Activated B cell treated with CpG ODN at 0.5 μM for 24 hours (primary cell): ENCODE measurements at regions not wholly inside any gene's neighbourhood (a gene's known extent, or its start where the extent isn't known, plus 50 kb on each side); places are given as distances from the start of the nearest gene placed in this dataset.

Source experiments
- ATAC-seq: fragments of 200-7000 bp; cut with Tn5 transposase; one replicate; pipeline ENCODE4 v1.10.0; 2021; ENCODE audit warnings: low read depth, mild to moderate bottlenecking, moderate library complexity
- CTCF ChIA-PET: fragments of 350-600 bp; sonication (Branson Sonifier 250); formaldehyde crosslinking; loops from one replicate; lab custom pipeline; 2021; ENCODE audit warnings: antibody characterized with exemption; lab: Charles Lee
- POLR2A ChIA-PET: fragments of 350-600 bp; sonication (Branson Sonifier 250); formaldehyde crosslinking; loops from one replicate; lab custom pipeline; 2021; ENCODE audit warnings: antibody characterized with exemption; lab: Charles Lee
- DNase-seq: peaks from one replicate; pipeline ENCODE4 v3.0.0; 2022
- H3K27ac Mint-ChIP-seq: one replicate; pipeline ENCODE4 v1.8.0; 2020; ENCODE audit warnings: mixed read lengths
- H3K27me3 Mint-ChIP-seq: one replicate; pipeline ENCODE4 v1.8.0; 2021; ENCODE audit warnings: mixed read lengths
- H3K36me3 Mint-ChIP-seq: one replicate; pipeline ENCODE4 v1.8.0; 2021; ENCODE audit warnings: low read depth, mixed read lengths
- H3K4me1 Mint-ChIP-seq: one replicate; pipeline ENCODE4 v1.8.0; 2021; ENCODE audit warnings: mixed read lengths
- H3K4me3 Mint-ChIP-seq: one replicate; pipeline ENCODE4 v1.8.0; 2020; ENCODE audit warnings: mild to moderate bottlenecking, mixed read lengths
- H3K9me3 Mint-ChIP-seq: one replicate; pipeline ENCODE4 v1.8.0; 2020; ENCODE audit warnings: mixed read lengths
- CTCF ChIP-seq: fragments of 200-600 bp; IDR thresholded peaks from one replicate; pipeline ENCODE4 v1.8.0; 2022; ENCODE audit warnings: antibody characterized with exemption, mild to moderate bottlenecking
- intact Hi-C: fragments of 100-400 bp; cut with micrococcal nuclease; formaldehyde crosslinking; loops from one replicate; pipeline ENCODE4 v1.15.1; 2024

GRCh38 chr16:75971334-75971733 is 245.0 kb upstream of the CPHXL start:
- CTCF ChIA-PET = no interaction called here
- Mint-ChIP-seq H3K36me3 (no peaks in the 10 kb centered on the region), H3K4me3 (no peak overlapping the region), H3K27ac (no peak overlapping the region), H3K9me3 (no peaks in the 10 kb centered on the region), H3K27me3 (no peaks in the 10 kb centered on the region), H3K4me1 (no peaks in the 10 kb centered on the region)
- no peak for DNase-seq
- intact Hi-C loops = no loop called here
- no peak for TF ChIP-seq CTCF
- POLR2A ChIA-PET = no interaction called here
- ATAC-seq = no peak

- ChIA-PET POLR2A (no interaction called here), CTCF (no interaction called here)
- intact Hi-C loops = no loop called here
- H3K4me1 Mint-ChIP-seq = no peaks in the 10 kb centered on the region
- H3K27me3 Mint-ChIP-seq = no peaks in the 10 kb centered on the region
- TF ChIP-seq CTCF = no peak
- no peaks in the 10 kb centered on the region for H3K36me3 Mint-ChIP-seq
- ATAC-seq = no peak
- no peak for DNase-seq
- no peak overlapping the region for H3K27ac Mint-ChIP-seq
- H3K4me3 Mint-ChIP-seq = no peak overlapping the region
- H3K9me3 Mint-ChIP-seq = peaks cover 6% of the 10 kb centered on the region
Measured at GRCh38 chr16:75983296-75983695, 257.0 kb upstream of the CPHXL start.

GRCh38 chr16:75983741-75984381 is 257.6 kb upstream of the CPHXL start:
- Mint-ChIP-seq H3K4me3 (no peak overlapping the region), H3K4me1 (no peaks in the 10 kb centered on the region), H3K27ac (no peak overlapping the region), H3K36me3 (no peaks in the 10 kb centered on the region), H3K9me3 (peaks cover 2% of the 10 kb centered on the region), H3K27me3 (no peaks in the 10 kb centered on the region)
- intact Hi-C loops = no loop called here
- DNase-seq = no peak
- TF ChIP-seq CTCF = no peak
- ChIA-PET POLR2A (no interaction called here), CTCF (no interaction called here)
- no peak for ATAC-seq

- Mint-ChIP-seq H3K9me3 (peaks cover 4% of the 10 kb centered on the region), H3K4me1 (no peaks in the 10 kb centered on the region), H3K27ac (no peak overlapping the region), H3K27me3 (no peaks in the 10 kb centered on the region), H3K36me3 (no peaks in the 10 kb centered on the region), H3K4me3 (no peak overlapping the region)
- DNase-seq (no peak), ATAC-seq (no peak)
- ChIA-PET POLR2A (interaction anchor here (0.8 kb wide), 1 partner anchor 17 kb away, joined by 3 read pairs; no protein-coding TSS in a partner anchor), CTCF (no interaction called here)
- intact Hi-C loops = no loop called here
- TF ChIP-seq CTCF = no peak
Measured at GRCh38 chr16:75987323-75987722, 261.0 kb upstream of the CPHXL start.

GRCh38 chr16:75996491-75996890 is 270.2 kb upstream of the CPHXL start:
- no peak for ATAC-seq
- Mint-ChIP-seq H3K9me3 (no peaks in the 10 kb centered on the region), H3K36me3 (no peaks in the 10 kb centered on the region), H3K4me1 (no peaks in the 10 kb centered on the region), H3K27me3 (no peaks in the 10 kb centered on the region), H3K27ac (no peak overlapping the region), H3K4me3 (no peak overlapping the region)
- TF ChIP-seq CTCF = no peak
- intact Hi-C loops = no loop called here
- ChIA-PET CTCF (no interaction called here), POLR2A (no interaction called here)
- DNase-seq = no peak
